HUES6 (cell line): ENCODE measurements at regions not wholly inside any gene's neighbourhood (a gene's known extent, or its start where the extent isn't known, plus 50 kb on each side); places are given as distances from the start of the nearest gene placed in this dataset.

Source experiments
- H3K27ac ChIP-seq: 2 replicates; pipeline ENCODE4 v1.7.0; 2013; ENCODE audit warnings: low read depth, mild to moderate bottlenecking, low read length, inconsistent platforms
- H3K27me3 ChIP-seq: 2 replicates; pipeline ENCODE4 v1.6.1; 2013; ENCODE audit warnings: low read length; ENCODE audit not compliant: control insufficient read depth, insufficient read depth
- H3K36me3 ChIP-seq: 2 replicates; pipeline ENCODE4 v1.6.1; 2013; ENCODE audit warnings: low read length; ENCODE audit not compliant: control insufficient read depth, insufficient read depth
- H3K4me1 ChIP-seq: 2 replicates; pipeline ENCODE4 v1.6.1; 2013; ENCODE audit warnings: low read length; ENCODE audit not compliant: control insufficient read depth, insufficient read depth
- H3K4me3 ChIP-seq: 2 replicates; pipeline ENCODE4 v1.5.1; 2013; ENCODE audit warnings: low read depth, low read length
- H3K9ac ChIP-seq: one replicate; pipeline ENCODE4 v1.6.1; 2013; ENCODE audit warnings: mild to moderate bottlenecking, low read length
- H3K9me3 ChIP-seq: 2 replicates; pipeline ENCODE4 v1.6.1; 2013; ENCODE audit warnings: low read depth, low read length; ENCODE audit not compliant: control insufficient read depth, insufficient read depth

- no peak overlapping the region for H3K9ac ChIP-seq
- H3K4me3 ChIP-seq: no peak overlapping the region
- peaks cover 34% of the 10 kb centered on the region for H3K4me1 ChIP-seq
- no peaks in the 10 kb centered on the region for H3K36me3 ChIP-seq
- no peaks in the 10 kb centered on the region for H3K9me3 ChIP-seq
- no peaks in the 10 kb centered on the region for H3K27me3 ChIP-seq
- no peak overlapping the region for H3K27ac ChIP-seq
Measured at GRCh38 chr5:158011422-158011821, 152.5 kb upstream of the CLINT1 start.

DNA sequence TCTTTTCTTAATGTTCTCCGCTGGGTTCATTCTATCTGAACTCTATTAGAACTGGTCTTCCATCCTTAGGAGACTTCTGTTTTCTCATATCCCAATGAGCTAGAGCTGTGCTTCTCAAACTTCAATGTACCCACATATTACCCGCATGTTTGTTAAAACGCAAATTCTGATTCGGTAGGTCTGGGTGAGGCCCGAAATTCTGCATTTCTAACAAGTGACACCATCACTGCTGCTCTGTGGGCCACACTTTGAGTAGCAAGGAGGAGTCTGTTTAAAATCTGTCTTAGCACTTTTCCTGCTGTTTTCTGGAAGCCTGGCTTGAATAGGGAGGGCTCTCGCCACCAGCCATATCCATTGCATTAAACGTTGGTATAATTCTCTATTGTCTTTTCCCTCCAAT lies 151.9 kb upstream of the CLINT1 start:
- Histone ChIP-seq H3K4me3 (no peak overlapping the region), H3K4me1 (peaks cover 34% of the 10 kb centered on the region), H3K9me3 (no peaks in the 10 kb centered on the region), H3K36me3 (no peaks in the 10 kb centered on the region), H3K9ac (no peak overlapping the region), H3K27ac (no peak overlapping the region), H3K27me3 (no peaks in the 10 kb centered on the region)

GRCh38 chr5:158007336-158007735 lies 148.4 kb upstream of the CLINT1 start:
- Histone ChIP-seq H3K27me3 (no peaks in the 10 kb centered on the region), H3K9me3 (no peaks in the 10 kb centered on the region), H3K4me3 (no peak overlapping the region), H3K36me3 (no peaks in the 10 kb centered on the region), H3K27ac (no peak overlapping the region), H3K9ac (no peak overlapping the region), H3K4me1 (peaks cover 16% of the 10 kb centered on the region)

DNA sequence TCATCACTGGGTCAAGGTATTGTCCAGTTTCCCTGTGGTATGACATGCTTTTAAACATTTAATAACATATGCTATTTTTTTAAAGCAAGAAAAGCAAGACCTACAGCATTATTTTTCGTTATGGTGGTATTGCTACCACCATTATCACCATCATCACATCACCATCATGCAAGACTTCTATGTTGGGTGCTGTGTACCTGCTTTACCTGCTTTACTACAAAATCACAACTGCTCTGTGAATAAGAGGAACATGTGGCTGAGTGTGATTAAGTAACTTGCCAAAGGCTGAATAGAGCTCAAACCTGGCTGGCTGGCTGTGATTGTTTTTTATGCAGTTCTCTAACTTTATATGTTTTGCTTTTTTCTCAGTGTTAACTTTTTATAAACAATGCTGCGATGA lies 140.8 kb upstream of the CLINT1 start:
- no peak overlapping the region for H3K4me3 ChIP-seq
- H3K27me3 ChIP-seq: no peaks in the 10 kb centered on the region
- H3K27ac ChIP-seq: no peak overlapping the region
- no peaks in the 10 kb centered on the region for H3K9me3 ChIP-seq
- H3K9ac ChIP-seq: no peak overlapping the region
- H3K36me3 ChIP-seq: no peaks in the 10 kb centered on the region
- H3K4me1 ChIP-seq: peaks cover 1% of the 10 kb centered on the region

- no peak overlapping the region for H3K4me3 ChIP-seq
- H3K27me3 ChIP-seq: no peaks in the 10 kb centered on the region
- peaks cover 5% of the 10 kb centered on the region for H3K4me1 ChIP-seq
- no peaks in the 10 kb centered on the region for H3K9me3 ChIP-seq
- H3K9ac ChIP-seq: no peak overlapping the region
- no peaks in the 10 kb centered on the region for H3K36me3 ChIP-seq
- H3K27ac ChIP-seq: no peak overlapping the region
Measured at GRCh38 chr5:157997991-157998504, 139.1 kb upstream of the CLINT1 start.

- Histone ChIP-seq H3K4me1 (peaks cover 5% of the 10 kb centered on the region), H3K4me3 (no peak overlapping the region), H3K9me3 (no peaks in the 10 kb centered on the region), H3K27ac (no peak overlapping the region), H3K27me3 (no peaks in the 10 kb centered on the region), H3K36me3 (no peaks in the 10 kb centered on the region), H3K9ac (no peak overlapping the region)
Measured at GRCh38 chr5:157994906-157995519, 136.1 kb upstream of the CLINT1 start.

GRCh38 chr5:157993986-157994691 lies 135.2 kb upstream of the CLINT1 start:
- Histone ChIP-seq H3K36me3 (no peaks in the 10 kb centered on the region), H3K27me3 (no peaks in the 10 kb centered on the region), H3K9me3 (no peaks in the 10 kb centered on the region), H3K4me3 (no peak overlapping the region), H3K4me1 (peaks cover 5% of the 10 kb centered on the region), H3K27ac (no peak overlapping the region), H3K9ac (no peak overlapping the region)

GRCh38 chr5:157993201-157993600 lies 134.3 kb upstream of the CLINT1 start:
- Histone ChIP-seq H3K4me3 (no peak overlapping the region), H3K4me1 (peaks cover 5% of the 10 kb centered on the region)

DNA sequence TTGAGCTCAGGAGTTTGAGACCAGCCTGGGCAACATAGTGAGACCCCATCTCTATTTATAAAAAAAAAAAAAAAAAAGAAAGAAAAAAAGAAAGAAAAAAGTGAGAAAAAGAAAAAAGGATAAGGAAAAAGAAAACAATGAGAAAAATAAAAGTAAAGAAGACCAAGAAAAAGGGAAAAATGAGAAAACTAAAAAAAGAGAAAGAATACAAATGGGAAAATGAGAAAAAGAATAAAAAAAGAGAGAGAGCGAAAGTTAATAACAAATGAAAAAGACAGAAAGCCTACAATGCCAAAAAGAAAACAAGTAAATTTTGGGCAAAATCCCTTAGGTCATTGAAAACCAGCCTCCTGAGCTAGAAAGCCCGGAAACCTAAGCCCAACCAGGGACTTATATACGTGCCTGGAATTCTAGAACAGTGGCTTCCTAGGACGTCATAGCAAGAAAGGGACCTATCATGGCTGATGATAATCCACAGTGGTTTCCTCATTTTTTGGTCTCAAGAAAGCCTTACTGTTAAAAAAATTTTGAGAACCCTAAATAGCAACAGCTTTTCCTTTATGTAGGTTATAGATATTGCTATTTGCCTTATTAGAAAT lies 131.7 kb upstream of the CLINT1 start:
- Histone ChIP-seq H3K27me3 (no peaks in the 10 kb centered on the region), H3K27ac (no peak overlapping the region), H3K4me1 (peaks cover 5% of the 10 kb centered on the region), H3K36me3 (no peaks in the 10 kb centered on the region), H3K9ac (no peak overlapping the region), H3K9me3 (peaks cover 6% of the 10 kb centered on the region; the same call in 1 of the 2 replicates), H3K4me3 (no peak overlapping the region)

More at GRCh38 chr5:157993201-157993600, 134.3 kb upstream of the CLINT1 start:
- H3K9me3 ChIP-seq: peaks cover 3% of the 10 kb centered on the region; the same call in 1 of the 2 replicates
- no peak overlapping the region for H3K9ac ChIP-seq
- no peaks in the 10 kb centered on the region for H3K36me3 ChIP-seq
- H3K27ac ChIP-seq: no peak overlapping the region
- H3K27me3 ChIP-seq: no peaks in the 10 kb centered on the region

DNA sequence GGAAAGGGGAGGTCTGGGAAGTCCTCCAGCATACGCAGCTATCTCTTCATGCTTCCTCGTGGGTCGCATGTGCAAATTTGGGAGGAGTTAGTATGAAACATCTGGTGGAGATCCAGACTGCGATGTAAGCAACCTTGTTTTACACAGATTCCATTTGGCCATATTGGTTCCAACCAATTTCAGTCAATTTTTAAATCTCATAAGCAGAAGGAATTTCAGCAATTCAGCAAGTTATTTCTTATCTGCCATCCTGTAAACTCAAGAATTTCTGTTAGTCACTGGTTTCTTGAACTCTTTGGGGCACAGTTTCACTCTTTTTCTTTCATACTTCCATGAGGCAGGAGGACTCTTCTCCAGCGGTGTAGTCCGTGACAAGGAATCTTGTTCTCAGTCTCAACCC lies 130.4 kb upstream of the CLINT1 start:
- no peak overlapping the region for H3K4me3 ChIP-seq
- H3K4me1 ChIP-seq: no peaks in the 10 kb centered on the region; the same call in 1 of the 2 replicates
- H3K27ac ChIP-seq: no peak overlapping the region
- H3K27me3 ChIP-seq: no peaks in the 10 kb centered on the region
- no peaks in the 10 kb centered on the region for H3K36me3 ChIP-seq
- peaks cover 6% of the 10 kb centered on the region; the same call in 1 of the 2 replicates for H3K9me3 ChIP-seq
- no peak overlapping the region for H3K9ac ChIP-seq

DNA sequence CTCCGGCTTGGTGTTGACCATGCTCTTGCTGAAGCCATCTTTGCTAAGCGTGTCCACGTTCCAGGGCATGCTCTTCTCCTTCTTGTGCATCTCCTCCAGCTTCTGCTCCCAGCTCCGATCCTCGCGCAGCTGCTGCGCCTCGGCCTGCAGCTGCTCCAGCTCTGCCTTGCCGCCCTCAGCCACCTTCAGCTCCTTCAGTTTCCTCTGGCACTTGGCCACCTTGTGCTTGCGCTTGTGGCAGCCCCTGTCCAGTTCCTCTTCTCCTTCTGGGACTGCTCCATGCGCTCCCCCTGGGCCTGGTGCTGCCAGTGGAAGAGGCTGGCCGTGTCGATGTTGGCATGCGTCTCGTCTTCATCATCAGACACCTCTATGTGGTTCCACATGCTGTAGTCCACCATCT lies 128.3 kb upstream of the CLINT1 start:
- no peak overlapping the region for H3K4me3 ChIP-seq
- H3K36me3 ChIP-seq: no peaks in the 10 kb centered on the region
- H3K9ac ChIP-seq: no peak overlapping the region
- H3K4me1 ChIP-seq: no peaks in the 10 kb centered on the region
- no peaks in the 10 kb centered on the region for H3K27me3 ChIP-seq
- H3K27ac ChIP-seq: no peak overlapping the region
- H3K9me3 ChIP-seq: peaks cover 6% of the 10 kb centered on the region
